HG03135 (cell line): ENCODE measurements at regions not wholly inside any gene's neighbourhood (a gene's known extent, or its start where the extent isn't known, plus 50 kb on each side); places are given as distances from the start of the nearest gene placed in this dataset.
"Not testable (repeated sequence)": the region's sequence is repeated elsewhere in the genome, so short reads cannot be mapped to it uniquely, and the experiment has no call there.

Experiments
- ATAC-seq: cut with Tn5 transposase; IDR thresholded peaks from one replicate; pipeline ENCODE4 v1.9.1; 2021; ENCODE audit warnings: mild to moderate bottlenecking, moderate library complexity; ENCODE audit not compliant: unreplicated experiment

DNA sequence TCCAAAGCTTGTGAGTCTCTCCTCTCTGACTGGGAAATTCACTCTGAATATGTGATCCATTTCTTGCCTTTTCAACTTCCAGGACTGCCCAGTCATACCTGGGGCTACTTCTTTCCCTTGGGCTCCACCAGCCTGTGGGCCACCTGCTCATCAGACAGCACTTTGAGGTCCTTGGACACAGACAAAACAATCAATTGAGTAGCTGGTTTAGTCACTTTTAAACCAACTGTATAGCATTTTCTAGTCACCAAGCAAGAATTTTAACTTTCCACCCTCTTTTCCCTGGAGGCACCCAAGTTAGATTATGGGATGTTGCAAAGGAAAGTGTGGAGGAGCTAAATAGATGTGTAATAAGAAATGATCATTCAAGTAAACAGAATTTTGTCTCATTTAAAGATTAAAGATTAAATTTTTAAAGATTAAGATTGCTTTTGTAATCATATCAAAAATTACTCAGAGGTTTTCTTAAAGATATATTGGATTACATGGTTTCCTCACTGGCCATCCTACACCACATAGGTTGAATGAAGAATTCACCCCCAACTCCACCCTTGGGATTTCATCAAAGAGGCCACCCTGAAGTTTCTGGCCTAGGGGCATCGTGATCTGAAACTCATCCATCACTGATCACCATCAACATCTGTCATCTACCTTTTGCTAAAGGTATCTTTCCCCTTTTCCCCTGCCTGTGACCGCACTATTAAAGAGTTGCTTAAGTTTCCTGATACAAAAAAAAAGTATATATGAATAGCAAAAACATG lies 219.2 kb upstream of the NR5A2 start:
- no peak for ATAC-seq

DNA sequence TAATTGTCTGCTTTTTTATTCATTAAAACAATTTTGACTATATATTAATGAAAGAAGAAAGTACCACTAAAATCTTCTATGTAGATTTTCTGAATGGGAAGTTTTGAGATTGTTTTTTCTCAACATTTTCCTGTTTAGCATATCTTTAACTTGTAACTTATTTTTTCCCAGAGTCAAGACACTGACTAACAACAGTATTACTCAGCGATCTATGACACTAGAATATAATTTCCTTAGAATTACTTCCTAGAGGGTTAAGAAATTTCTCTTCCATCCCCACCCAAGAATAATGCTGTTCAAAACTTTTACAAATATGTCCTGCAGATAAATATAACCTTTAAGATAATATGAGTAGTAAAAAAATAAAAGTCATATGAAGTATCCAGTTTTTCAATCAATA lies 218.2 kb upstream of the NR5A2 start:
- no peak for ATAC-seq

DNA sequence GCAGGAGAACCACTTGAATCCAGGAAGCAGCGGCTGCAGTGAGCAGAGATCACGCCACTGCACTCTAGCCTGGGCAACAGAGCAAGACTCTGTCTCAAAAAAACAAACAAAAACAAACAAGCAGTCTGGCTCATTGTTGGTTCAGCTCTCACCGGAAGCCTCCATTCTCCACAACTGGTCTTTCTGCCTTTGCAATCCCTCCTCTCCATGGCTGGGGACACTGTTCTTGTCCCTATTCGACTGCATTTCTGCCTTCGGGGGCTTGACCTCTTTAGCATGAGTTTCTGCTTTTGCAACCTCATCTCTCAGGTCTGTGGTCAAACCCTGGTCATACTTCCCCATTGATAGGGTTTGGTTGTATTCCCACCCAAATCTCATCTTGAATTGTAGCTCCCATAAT lies 216.3 kb upstream of the NR5A2 start:
- ATAC-seq, result no peak

DNA sequence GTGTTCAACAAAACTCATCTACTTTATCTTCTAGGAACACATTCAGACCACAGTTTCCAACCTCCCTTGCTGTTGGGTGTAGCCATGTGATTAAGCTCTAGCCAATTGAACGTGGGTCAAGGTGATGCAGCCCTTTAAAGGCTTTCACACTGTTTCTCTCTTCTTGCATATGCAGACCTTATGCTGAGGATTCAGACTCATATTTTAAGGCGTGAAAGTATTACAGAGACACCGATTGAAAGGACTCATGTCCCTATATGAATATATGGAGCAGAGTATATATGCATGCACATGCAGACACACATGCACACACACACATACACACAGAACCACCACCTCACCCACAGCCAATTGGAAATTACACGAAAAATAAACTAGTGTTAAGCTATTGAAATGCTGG lies 214.3 kb upstream of the NR5A2 start:
- ATAC-seq, result no peak

DNA sequence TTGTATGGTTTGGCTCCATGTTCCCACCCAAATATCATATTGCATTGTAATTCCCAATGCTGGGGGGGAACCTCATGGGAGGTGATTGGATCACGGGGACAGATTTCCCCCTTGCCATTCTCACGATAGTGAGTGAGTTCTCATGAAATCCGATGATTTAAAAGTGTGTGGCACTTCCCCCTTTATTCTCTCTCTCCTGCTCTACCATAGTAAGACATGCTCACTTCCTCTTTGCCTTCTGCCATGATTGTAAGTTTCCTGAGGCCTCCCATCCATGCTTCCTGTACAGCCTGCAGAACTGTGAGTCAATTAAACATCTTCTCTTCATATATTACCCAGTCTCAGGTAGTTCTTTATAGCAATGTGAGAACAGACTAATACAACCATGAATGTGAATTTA lies 211.6 kb upstream of the NR5A2 start:
- ATAC-seq, result no peak

DNA sequence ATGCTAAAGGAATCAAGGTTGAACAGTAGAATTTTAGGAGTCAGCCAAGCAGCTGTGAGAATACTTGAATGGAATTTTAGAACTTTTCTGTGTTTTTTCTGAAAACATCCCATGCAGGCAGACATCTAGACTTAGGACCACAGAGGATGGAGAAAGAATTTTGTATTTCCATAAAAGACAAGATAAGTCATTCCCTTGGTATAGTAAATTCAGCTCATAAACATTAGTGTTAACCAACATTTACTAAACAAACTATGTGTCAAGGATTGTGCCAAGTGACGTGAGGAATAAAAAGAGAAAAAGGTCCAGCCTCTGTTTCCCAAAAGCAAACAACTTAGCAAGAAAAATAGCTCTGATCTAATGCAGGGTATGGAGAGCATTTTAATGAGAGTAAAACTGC lies 210.2 kb upstream of the NR5A2 start:
- no peak for ATAC-seq

DNA sequence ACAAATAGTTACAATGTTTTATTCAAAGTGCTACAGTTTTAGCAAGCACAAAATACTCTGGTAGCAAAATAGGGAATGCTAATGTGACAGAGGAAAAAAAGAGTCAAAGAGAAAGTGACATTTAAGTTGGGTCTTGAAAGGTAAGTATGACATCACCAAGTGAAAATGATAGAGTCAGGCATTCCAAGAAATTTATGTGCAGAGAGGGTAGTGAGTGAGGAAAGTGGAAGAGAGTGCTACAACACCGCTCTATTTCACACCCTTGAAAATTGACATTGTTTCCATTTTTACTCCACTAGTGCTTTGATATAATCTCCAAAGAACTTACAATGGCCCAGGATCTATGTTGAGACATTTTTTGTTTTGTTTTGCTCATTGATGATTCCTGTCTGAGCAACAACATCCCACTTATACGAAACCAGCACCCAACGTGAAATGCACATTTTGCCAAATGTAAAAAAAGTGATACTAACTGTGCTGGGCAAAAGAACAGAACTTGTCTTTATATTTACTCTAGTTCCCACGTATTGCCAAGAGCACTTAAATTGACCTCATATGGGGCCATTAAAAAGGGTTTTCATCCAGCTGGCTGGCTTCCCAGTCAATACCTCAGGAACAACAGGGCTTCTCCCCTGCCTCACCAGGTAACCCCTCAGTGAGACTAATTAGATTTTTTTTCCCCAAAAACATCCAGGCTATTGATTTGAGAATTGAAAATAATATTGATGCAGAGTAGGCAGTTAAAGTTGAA lies 206.3 kb upstream of the NR5A2 start:
- no peak for ATAC-seq

DNA sequence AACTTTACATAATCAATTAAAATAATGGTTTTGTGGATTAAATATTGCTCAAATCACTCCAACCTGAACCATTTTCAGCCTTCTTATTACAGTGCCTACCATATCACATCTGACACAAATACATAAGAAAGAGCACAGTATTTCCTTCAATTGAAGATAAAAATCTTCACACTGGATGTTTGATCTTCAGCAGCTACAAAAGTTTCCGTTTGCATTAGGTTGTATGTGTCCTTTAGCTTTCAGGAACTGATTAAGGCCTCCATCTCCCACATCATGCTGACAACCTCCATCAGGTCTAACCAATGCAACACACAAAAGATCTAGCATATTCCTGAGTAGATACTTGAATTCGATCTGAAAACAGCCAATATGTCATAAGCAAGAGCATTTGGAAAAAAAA lies 195.1 kb upstream of the NR5A2 start:
- ATAC-seq, result no peak

DNA sequence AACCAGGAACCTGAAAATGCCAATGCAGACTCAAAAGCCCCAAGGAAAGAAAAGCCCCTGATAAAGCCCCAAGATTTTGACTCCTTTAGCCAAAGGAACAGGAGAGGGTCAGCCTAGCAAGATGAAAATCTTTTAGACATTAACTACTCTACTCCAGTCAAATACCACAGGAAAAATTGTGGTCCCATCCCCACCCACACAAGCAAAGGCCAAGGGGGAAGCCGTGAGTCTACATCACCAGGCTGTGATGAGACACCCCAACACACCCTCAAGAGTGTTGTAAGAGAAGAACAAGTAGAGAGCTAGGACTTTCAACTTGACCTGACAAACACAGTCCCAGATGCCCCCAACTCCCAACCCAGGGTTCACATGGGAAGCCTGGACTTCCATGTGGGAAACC lies 192.8 kb upstream of the NR5A2 start:
- ATAC-seq, result no peak

DNA sequence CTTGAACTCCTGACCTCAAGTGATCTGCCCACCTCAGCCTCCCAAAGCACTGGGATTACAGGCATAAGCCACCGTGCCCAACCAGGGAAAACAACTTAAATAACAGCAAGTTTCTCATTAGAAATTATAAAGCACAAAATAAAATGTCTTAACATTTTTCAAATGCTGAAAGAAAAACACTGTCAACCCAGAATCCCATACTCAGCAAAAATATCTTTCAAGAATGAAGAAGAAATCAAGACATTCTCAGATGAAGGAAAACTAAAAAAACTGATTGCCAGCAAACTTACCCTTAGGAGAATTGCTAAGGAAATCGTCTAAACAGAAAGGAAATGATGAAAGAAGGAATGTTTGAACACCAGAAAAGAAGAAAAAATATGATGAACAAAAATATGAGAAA lies 191.1 kb upstream of the NR5A2 start:
- no peak for ATAC-seq

DNA sequence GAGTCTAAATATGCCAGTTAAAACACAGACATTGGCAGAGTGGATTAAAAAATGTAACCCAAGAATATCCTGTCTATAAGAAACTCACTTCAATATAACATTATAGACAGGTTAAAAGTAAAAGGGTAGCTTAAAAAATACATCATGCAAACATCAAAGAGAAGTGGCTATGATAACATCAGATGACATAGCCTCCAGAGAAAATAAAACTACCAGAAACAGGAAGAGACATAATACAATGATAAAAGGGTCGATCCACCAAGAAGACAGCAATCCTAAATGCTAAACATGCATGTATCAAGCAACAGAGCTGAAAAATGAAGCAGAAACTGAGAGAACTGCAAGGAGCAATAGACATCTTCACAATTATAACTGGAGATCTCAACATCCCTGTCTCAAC lies 190.2 kb upstream of the NR5A2 start:
- ATAC-seq, result no peak

DNA sequence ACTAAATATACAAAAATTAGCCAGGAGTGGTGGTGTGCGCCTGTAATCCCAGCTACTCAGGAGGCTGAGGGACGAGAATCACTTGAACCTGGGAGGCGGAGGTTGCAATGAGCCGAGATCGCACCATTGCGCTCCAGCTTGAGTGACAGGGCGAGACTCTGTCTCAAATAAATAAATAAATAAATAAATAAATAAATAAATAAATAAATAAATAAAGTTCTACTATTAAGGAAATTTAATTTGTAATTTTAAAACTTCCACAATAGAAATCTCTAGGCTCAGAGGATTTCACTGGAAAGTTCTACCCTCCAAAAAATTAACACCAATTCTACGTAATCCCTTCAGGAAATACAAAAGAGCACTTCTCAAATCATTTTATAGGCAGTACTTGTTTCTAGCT lies 187.9 kb upstream of the NR5A2 start:
- ATAC-seq, result not testable (repeated sequence)

DNA sequence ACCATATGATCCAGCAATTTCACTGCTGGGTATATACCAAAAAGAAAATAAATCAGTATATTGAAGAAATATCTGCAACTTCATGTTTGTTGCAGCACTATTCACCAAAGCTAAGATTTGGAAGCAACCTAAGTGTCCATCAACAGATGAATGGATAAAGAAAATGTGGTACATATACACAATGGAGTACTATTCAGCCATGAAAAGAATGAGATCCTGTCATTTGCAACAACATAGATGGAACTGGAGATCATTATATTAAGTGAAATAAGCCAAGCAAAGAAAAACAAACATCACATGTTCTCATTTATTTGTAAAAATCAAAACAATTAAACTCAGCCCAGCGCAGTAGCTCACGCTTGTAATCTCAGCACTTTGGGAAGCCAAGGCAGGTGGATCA lies 184.4 kb upstream of the NR5A2 start:
- ATAC-seq, result not testable (repeated sequence)

DNA sequence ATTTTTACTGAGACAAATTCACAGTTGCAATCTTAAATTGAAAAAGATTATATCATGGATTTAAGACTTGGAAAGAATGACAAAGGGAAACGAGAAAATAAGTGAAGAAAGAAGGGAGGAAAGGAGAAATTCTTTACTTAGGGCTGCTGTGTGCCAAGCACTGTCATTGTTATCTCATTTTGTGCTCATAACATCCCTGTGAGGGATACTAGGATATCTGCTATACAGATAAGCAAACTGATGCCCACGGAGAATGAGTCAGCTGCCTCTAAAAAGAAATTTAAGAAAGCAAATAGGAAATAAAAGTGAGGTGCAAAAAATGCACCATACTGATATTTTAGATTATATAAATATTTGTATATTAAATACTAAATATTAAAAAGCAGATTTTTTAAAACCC lies 183.6 kb upstream of the NR5A2 start:
- no peak for ATAC-seq

DNA sequence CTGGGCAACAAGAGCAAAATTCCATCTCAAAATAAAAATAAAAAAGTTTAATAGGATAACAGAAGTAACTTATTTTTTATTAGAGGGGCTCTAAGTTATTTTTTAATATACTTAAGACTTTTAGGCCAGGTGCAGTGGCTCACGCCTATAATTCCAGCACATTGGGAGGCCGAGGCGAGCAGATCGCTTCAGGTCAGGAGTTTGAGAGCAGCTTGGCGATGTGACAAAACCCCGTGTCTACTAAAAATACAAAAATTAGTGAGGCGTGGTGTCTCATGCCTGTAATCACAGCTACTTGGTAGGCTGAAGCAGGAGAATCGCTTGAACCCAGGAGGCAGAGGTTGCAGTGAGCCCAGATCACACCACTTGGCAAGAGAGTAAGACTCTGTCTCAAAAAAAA lies 180.5 kb upstream of the NR5A2 start:
- no peak for ATAC-seq

DNA sequence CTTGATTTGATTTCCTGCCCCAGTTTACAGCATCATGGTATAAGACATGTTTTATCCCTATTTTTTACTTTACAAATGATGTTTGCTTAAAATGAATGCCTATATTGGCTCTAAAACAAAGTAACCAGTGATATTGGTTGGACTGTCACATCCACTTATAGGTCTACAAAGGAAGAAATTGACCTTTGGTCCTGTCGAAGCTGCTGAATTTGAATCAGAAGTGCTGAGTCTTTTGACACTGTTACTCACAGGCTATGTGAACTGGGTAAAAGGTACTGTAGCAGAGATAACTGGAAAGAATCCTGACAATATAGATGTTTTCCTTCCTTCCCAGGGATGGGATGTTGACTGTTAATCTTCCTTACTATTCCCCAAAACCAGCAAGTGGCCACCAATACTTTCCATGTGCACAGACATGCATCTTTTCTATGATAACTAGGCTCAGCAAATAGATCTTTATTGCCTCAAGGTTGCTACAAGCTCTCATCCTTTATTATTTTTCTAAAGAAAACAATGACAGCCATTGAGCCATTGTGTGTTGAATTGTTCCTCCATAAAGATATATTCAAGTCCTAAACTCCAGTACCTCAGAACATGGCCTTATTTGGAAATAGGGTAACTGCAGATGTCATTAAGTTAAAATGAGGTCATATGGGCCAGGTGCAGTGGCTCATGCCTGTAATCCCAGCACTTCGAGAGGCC lies 175.9 kb upstream of the NR5A2 start:
- no peak for ATAC-seq

DNA sequence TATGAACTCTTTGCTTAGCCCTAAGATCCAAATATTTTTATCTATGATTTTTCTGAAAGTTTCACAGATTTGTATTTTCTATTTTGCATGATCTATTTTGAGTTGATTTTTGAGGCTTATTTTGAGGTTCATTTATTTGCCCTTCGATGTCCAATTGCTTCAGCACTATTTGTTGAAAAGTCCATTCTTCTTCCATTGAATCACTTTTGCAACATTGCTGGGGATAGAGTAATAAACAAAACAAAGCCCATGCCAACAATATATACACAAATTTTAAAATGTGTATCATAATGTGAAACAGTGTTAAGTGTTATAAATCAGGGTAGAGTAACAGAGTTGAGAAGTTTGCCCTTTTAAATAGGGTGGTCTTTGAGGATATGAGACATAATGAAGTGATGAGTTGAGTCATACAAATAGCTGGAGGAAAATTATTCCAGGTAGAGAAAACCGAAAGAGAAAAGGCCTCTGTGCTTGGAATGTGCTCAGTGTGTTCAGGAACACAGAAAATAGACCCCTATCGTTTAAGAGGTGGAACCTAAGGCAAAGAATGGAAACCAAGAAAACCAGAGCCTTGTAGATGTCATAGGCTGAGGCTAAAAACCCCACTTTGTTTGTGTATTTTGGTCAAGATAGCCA lies 172.7 kb upstream of the NR5A2 start:
- ATAC-seq, result no peak

DNA sequence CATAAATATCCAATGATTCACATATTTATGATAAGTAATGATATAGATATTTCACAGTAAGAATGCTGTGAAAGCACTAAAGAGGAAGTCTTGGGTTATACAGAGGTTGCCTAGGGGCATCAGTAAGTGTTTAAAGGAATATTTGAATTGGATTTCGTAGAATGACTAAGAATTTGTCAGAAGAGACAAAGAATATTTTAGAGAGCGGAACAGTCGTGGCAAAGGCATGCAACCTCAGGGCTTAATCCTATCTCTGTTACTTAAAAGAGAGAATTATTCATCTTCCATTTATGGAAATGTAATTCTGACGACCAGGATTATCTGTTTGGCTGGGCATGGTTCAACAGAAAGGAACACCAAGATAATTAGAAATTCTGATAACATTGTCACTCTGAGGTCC lies 171.9 kb upstream of the NR5A2 start:
- no peak for ATAC-seq

DNA sequence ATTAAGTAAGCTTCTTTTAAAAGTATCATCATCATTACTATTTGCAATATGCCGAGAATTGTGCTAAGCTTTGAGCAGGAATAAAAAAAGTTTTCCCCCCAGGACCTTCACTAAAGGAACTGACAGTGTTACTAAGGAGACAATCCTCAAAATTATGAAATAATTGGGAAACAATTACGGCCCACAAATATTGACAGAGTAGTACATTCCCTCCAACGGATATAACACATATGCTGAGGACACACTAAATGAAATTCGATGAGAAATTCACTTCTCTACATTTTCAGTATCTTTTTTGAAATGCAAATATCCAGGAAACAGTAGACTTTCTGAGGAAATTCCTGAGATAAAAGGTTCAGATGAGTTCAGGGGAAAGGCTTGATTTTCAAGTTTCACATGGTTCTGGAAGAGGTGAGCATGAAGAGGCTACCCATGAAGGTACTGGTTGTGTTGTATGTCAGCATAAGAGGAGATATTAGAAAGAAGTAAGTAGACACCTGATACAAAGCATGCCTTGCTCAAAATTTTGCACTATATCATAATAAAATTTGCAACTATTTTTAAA lies 171.2 kb upstream of the NR5A2 start:
- ATAC-seq, result no peak

DNA sequence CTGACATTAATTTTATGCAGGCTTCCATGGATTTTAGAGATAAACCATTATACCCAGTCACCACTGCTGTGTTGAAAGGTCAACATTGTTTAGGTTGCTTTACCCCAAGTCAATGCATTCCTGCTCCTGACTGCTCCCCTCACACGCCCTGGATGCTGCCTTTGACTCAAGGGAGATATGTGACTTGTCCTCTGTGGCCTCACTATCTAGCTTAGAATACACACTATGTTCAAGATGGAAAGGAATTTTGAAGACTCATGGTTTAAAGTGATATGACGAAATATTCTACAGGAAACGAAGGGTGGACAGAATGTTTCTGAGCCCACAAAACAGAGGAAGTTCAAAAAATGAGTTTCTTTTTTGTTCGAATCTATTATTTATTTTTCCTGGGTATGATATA lies 170.4 kb upstream of the NR5A2 start:
- ATAC-seq, result no peak

DNA sequence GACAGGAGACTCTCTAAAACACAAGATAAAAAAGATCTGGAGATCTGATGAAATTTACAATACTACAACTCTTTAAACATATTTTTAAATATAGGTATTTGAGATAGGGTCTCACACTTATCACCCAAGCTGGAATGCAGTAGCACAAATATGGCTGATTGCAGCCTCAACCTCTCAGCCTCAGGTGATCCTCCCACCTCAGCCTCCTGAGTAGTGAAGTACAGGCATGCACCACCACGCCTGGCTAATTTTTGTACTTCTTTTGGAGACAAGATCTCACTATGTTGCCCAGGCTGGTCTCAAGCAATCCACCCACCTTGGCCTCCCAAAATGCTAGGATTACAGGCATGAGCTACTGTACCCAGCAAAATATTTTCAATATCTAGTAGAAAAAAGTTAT lies 170.0 kb upstream of the NR5A2 start:
- no peak for ATAC-seq
